ENCODE measurements at regions not wholly inside any gene's neighbourhood (a gene's known extent, or its start where the extent isn't known, plus 50 kb on each side); places are given as distances from the start of the nearest gene placed in this dataset.

- no peak for DNase-seq (ENCODE audit: low read depth in 1 of 2, low spot score in 1 of 2)
These were observed 306.5 kb upstream of the ZNF521 start for GRCh38 chr18:25658476-25658875.

GRCh38 chr18:25651553-25651952, 299.6 kb upstream of the ZNF521 start:
- DNase-seq (ENCODE audit: low read depth in 1 of 2, low spot score in 1 of 2), result no peak

- no peak for DNase-seq (ENCODE audit: low read depth in 1 of 2, low spot score in 1 of 2)
These were observed 298.4 kb upstream of the ZNF521 start for GRCh38 chr18:25650201-25650941.

- DNase-seq (ENCODE audit: low read depth in 1 of 2, low spot score in 1 of 2), result no peak
These were observed 296.8 kb upstream of the ZNF521 start for GRCh38 chr18:25648716-25649260.

GRCh38 chr18:25647404-25647803, 295.4 kb upstream of the ZNF521 start:
- DNase-seq (ENCODE audit: low read depth in 1 of 2, low spot score in 1 of 2), result no peak

- DNase-seq (ENCODE audit: low read depth in 1 of 2, low spot score in 1 of 2), result no peak
These were observed 295.0 kb upstream of the ZNF521 start for GRCh38 chr18:25646971-25647370.

- no peak for DNase-seq (ENCODE audit: low read depth in 1 of 2, low spot score in 1 of 2)
These were observed 287.6 kb upstream of the ZNF521 start for GRCh38 chr18:25639596-25639995.

- DNase-seq (ENCODE audit: low read depth in 1 of 2, low spot score in 1 of 2), result no peak
These were observed 281.6 kb upstream of the ZNF521 start for GRCh38 chr18:25633563-25633962.

GRCh38 chr18:25630682-25631081, 278.7 kb upstream of the ZNF521 start:
- no peak for DNase-seq (ENCODE audit: low read depth in 1 of 2, low spot score in 1 of 2)

GRCh38 chr18:25621682-25622081, 269.7 kb upstream of the ZNF521 start:
- no peak for DNase-seq (ENCODE audit: low read depth in 1 of 2, low spot score in 1 of 2)

- DNase-seq (ENCODE audit: low read depth in 1 of 2, low spot score in 1 of 2), result no peak
These were observed 269.2 kb upstream of the ZNF521 start for GRCh38 chr18:25621144-25621543.

GRCh38 chr18:25614168-25614567, 262.2 kb upstream of the ZNF521 start:
- no peak for DNase-seq (ENCODE audit: low read depth in 1 of 2, low spot score in 1 of 2)

- DNase-seq (ENCODE audit: low read depth in 1 of 2, low spot score in 1 of 2), result no peak
These were observed 260.5 kb upstream of the ZNF521 start for GRCh38 chr18:25612466-25612865.

- DNase-seq (ENCODE audit: low read depth in 1 of 2, low spot score in 1 of 2), result no peak
These were observed 256.1 kb upstream of the ZNF521 start for GRCh38 chr18:25608091-25608490.

GRCh38 chr18:25604894-25605597, 253.1 kb upstream of the ZNF521 start:
- DNase-seq (ENCODE audit: low read depth in 1 of 2, low spot score in 1 of 2), result no peak

- DNase-seq (ENCODE audit: low read depth in 1 of 2, low spot score in 1 of 2), result no peak
These were observed 252.4 kb upstream of the ZNF521 start for GRCh38 chr18:25604196-25604893.

GRCh38 chr18:25599443-25599842, 247.5 kb upstream of the ZNF521 start:
- DNase-seq (ENCODE audit: low read depth in 1 of 2, low spot score in 1 of 2), result no peak

GRCh38 chr18:25597476-25597875, 245.5 kb upstream of the ZNF521 start:
- DNase-seq (ENCODE audit: low read depth in 1 of 2, low spot score in 1 of 2), result no peak

- no peak for DNase-seq (ENCODE audit: low read depth in 1 of 2, low spot score in 1 of 2)
These were observed 243.5 kb upstream of the ZNF521 start for GRCh38 chr18:25595274-25596060.

- no peak for DNase-seq (ENCODE audit: low read depth in 1 of 2, low spot score in 1 of 2)
These were observed 242.4 kb upstream of the ZNF521 start for GRCh38 chr18:25594351-25594750.

GRCh38 chr18:25592804-25593360, 240.9 kb upstream of the ZNF521 start:
- DNase-seq (ENCODE audit: low read depth in 1 of 2, low spot score in 1 of 2), result no peak

Measured in activated CD4-positive, alpha-beta T cell treated with anti-CD3 and anti-CD28 coated beads, Interleukin-2, amount 50 U/mL, for 24 hours (primary cell).